Prostate gland (tissue), 2 donors: ENCODE measurements at regions not wholly inside any gene's neighbourhood (a gene's known extent, or its start where the extent isn't known, plus 50 kb on each side); places are given as distances from the start of the nearest gene placed in this dataset.

ENCODE experiments used
- DNase-seq: peaks from one replicate; pipeline ENCODE4 v3.0.0-alpha.2; 2019; ENCODE audit warnings: low spot score
- H3K27ac ChIP-seq, 2 donors: fragments of 200-600 bp; sonication (generic); 2 replicates each; pipeline ENCODE4 v1.5.1; 2017 to 2019
- H3K27me3 ChIP-seq: fragments of 200-600 bp; sonication (generic); replicated peaks from 2 replicates; pipeline ENCODE4 v1.5.1; 2019; ENCODE audit not compliant: insufficient read depth
- H3K36me3 ChIP-seq, 2 donors: fragments of 200-600 bp; sonication (generic); 1 replicate in 1 of 2; 2 replicates in 1 of 2; pipeline versions ENCODE4 v1.5.1 to v1.8.1; 2017 to 2019
- H3K4me1 ChIP-seq: fragments of 200-600 bp; sonication (generic); replicated peaks from 2 replicates; pipeline ENCODE4 v1.5.1; 2019
- H3K4me3 ChIP-seq, 2 donors: fragments of 200-600 bp; sonication (generic); 2 replicates each; pipeline ENCODE4 v1.5.1; 2017 to 2019
- H3K9me3 ChIP-seq: fragments of 200-600 bp; sonication (generic); 2 replicates; pipeline ENCODE4 v1.5.1; 2017
- CTCF ChIP-seq, 4 experiments: fragments of 200-600 bp in 2 of 4; fragments of 450-650 bp in 2 of 4; sonication (generic) in 2 of 4; IDR thresholded peaks; 1 replicate in 3 of 4; 2 replicates in 1 of 4; pipeline ENCODE4 v1.5.1; 2016 to 2019; ENCODE audit warnings: antibody characterized with exemption in 4 of 4, mild to moderate bottlenecking in 2 of 4, moderate library complexity in 2 of 4
- POLR2A ChIP-seq: fragments of 450-650 bp; IDR thresholded peaks from one replicate; pipeline ENCODE4 v1.6.1; 2016; ENCODE audit warnings: antibody characterized with exemption, mild to moderate bottlenecking
- POLR2AphosphoS5 ChIP-seq: sonication (generic); formaldehyde crosslinking; IDR thresholded peaks from one replicate; pipeline ENCODE4 v1.6.1; 2017; ENCODE audit warnings: antibody characterized with exemption
- WGBS: methylation state at CpG from one replicate; pipeline ENCODE4 v1.1.5; 2018; 5-methylcytosine and 5-hydroxymethylcytosine counted together
- intact Hi-C: fragments of 100-400 bp; cut with DNase I; formaldehyde crosslinking; loops from one replicate; pipeline ENCODE4 v1.14.2; 2022

- DNase-seq, result no peak
- Histone ChIP-seq H3K9me3 (no peaks in the 10 kb centered on the region), H3K36me3 (no peaks in the 10 kb centered on the region), H3K27me3 (no peaks in the 10 kb centered on the region), H3K27ac (no peak overlapping the region), H3K4me3 (no peak overlapping the region), H3K4me1 (no peaks in the 10 kb centered on the region)
- TF ChIP-seq POLR2A (no peak), POLR2AphosphoS5 (no peak), CTCF (IDR thresholded peaks at IDR 0.05) (no peak)
- WGBS, result 92% methylated on average over 2 of the region's 2 CpGs
- intact Hi-C loops, result no loop called here
Measured at GRCh38 chr16:26752166-26752565, 314.6 kb upstream of the C16orf82 start.

GRCh38 chr16:26756633-26757032 is 310.1 kb upstream of the C16orf82 start:
- intact Hi-C loops, result no loop called here
- H3K27ac ChIP-seq, result no peak overlapping the region
- no peaks in the 10 kb centered on the region for H3K9me3 ChIP-seq
- TF ChIP-seq CTCF (IDR thresholded peaks at IDR 0.05) (no peak), POLR2AphosphoS5 (no peak), POLR2A (no peak)
- no peaks in the 10 kb centered on the region for H3K4me1 ChIP-seq
- no peaks in the 10 kb centered on the region for H3K36me3 ChIP-seq
- DNase-seq, result no peak
- WGBS, result 47% methylated on average over 1 of the region's 1 CpG
- H3K27me3 ChIP-seq, result no peaks in the 10 kb centered on the region
- no peak overlapping the region for H3K4me3 ChIP-seq

GRCh38 chr16:26762594-26762993 is 304.1 kb upstream of the C16orf82 start:
- no peak for TF ChIP-seq POLR2A
- DNase-seq, result no peak
- H3K9me3 ChIP-seq, result no peaks in the 10 kb centered on the region
- H3K4me3 ChIP-seq, result no peak overlapping the region
- no peaks in the 10 kb centered on the region for H3K27me3 ChIP-seq
- no peak overlapping the region for H3K27ac ChIP-seq
- intact Hi-C loops, result no loop called here
- no peaks in the 10 kb centered on the region for H3K4me1 ChIP-seq
- no peaks in the 10 kb centered on the region for H3K36me3 ChIP-seq
- 77% methylated on average over 8 of the region's 8 CpGs for WGBS

- no peak for DNase-seq
- WGBS, result 32% methylated on average over 4 of the region's 4 CpGs
- TF ChIP-seq CTCF (IDR thresholded peaks at IDR 0.05) (peak in 2 of 4 experiments; percentile 7 to 36), POLR2AphosphoS5 (no peak)
Measured at GRCh38 chr16:26765087-26765486, 301.6 kb upstream of the C16orf82 start.

GRCh38 chr16:26768385-26769010 is 298.2 kb upstream of the C16orf82 start:
- intact Hi-C loops, result no loop called here
- H3K27me3 ChIP-seq, result no peaks in the 10 kb centered on the region
- H3K4me1 ChIP-seq, result no peaks in the 10 kb centered on the region
- TF ChIP-seq POLR2A (no peak), CTCF (IDR thresholded peaks at IDR 0.05) (no peak), POLR2AphosphoS5 (no peak)
- H3K36me3 ChIP-seq, result no peaks in the 10 kb centered on the region
- WGBS, result 59% methylated on average over 9 of the region's 9 CpGs
- DNase-seq, result no peak
- no peak overlapping the region for H3K4me3 ChIP-seq
- no peaks in the 10 kb centered on the region for H3K9me3 ChIP-seq
- no peak overlapping the region for H3K27ac ChIP-seq

More at GRCh38 chr16:26765087-26765486, 301.6 kb upstream of the C16orf82 start:
- Histone ChIP-seq H3K27ac (no peak overlapping the region), H3K4me3 (no peak overlapping the region), H3K36me3 (no peaks in the 10 kb centered on the region), H3K4me1 (no peaks in the 10 kb centered on the region), H3K9me3 (no peaks in the 10 kb centered on the region), H3K27me3 (no peaks in the 10 kb centered on the region)
- intact Hi-C loops, result no loop called here
